Suprapubic skin (tissue), 4 donors: ENCODE measurements at regions not wholly inside any gene's neighbourhood (a gene's known extent, or its start where the extent isn't known, plus 50 kb on each side); places are given as distances from the start of the nearest gene placed in this dataset.

Source experiments
- DNase-seq, 2 donors: peaks; one replicate each; pipeline ENCODE4 v3.0.0-alpha.2; 2019; ENCODE audit warnings: low spot score in 2 of 2
- H3K27ac ChIP-seq: fragments of 200-600 bp; sonication (generic); one replicate; pipeline ENCODE4 v1.5.1; 2019
- H3K27me3 ChIP-seq: fragments of 200-600 bp; sonication (generic); one replicate; pipeline ENCODE4 v1.5.1; 2019
- H3K36me3 ChIP-seq: fragments of 200-600 bp; sonication (generic); one replicate; pipeline ENCODE4 v1.5.1; 2019
- H3K4me1 ChIP-seq: fragments of 200-600 bp; sonication (generic); one replicate; pipeline ENCODE4 v1.5.1; 2019
- H3K4me3 ChIP-seq: fragments of 200-600 bp; sonication (generic); one replicate; pipeline ENCODE4 v1.5.1; 2019; ENCODE audit warnings: mild to moderate bottlenecking
- H3K9me3 ChIP-seq: fragments of 200-600 bp; sonication (generic); one replicate; pipeline ENCODE4 v1.5.1; 2019
- CTCF ChIP-seq, 2 donors: fragments of 200-600 bp in 1 of 2; fragments of 450-650 bp in 1 of 2; sonication (generic) in 1 of 2; IDR thresholded peaks; one replicate each; pipeline ENCODE4 v1.5.1; 2016 to 2019; ENCODE audit warnings: antibody characterized with exemption in 2 of 2, mild to moderate bottlenecking in 1 of 2, moderate library complexity in 1 of 2
- EP300 ChIP-seq: sonication (generic); formaldehyde crosslinking; IDR thresholded peaks from one replicate; pipeline ENCODE4 v1.6.1; 2017; ENCODE audit warnings: antibody characterized with exemption
- POLR2A ChIP-seq, 2 donors: fragments of 450-650 bp; IDR thresholded peaks; one replicate each; pipeline ENCODE4 v1.6.1; 2017; ENCODE audit warnings: antibody characterized with exemption in 2 of 2, mild to moderate bottlenecking in 2 of 2, moderate library complexity in 2 of 2
- POLR2AphosphoS5 ChIP-seq, 3 donors: sonication (generic); formaldehyde crosslinking; IDR thresholded peaks; one replicate each; pipeline ENCODE4 v1.6.1; 2017; ENCODE audit warnings: antibody characterized with exemption in 3 of 3
- WGBS: methylation state at CpG from one replicate; pipeline ENCODE4 v1.1.5; 2018; 5-methylcytosine and 5-hydroxymethylcytosine counted together

GRCh38 chr5:155126573-155126972, 113.0 kb downstream of the KIF4B start:
- H3K4me3 ChIP-seq = no peak overlapping the region
- WGBS = 89% methylated on average over 3 of the region's 3 CpGs
- H3K27me3 ChIP-seq = no peaks in the 10 kb centered on the region
- no peak for TF ChIP-seq CTCF (IDR thresholded peaks at IDR 0.05)
- TF ChIP-seq POLR2AphosphoS5 (IDR thresholded peaks at IDR 0.05) = no peak
- TF ChIP-seq POLR2A (IDR thresholded peaks at IDR 0.05) = no peak
- no peak for TF ChIP-seq EP300
- no peaks in the 10 kb centered on the region for H3K9me3 ChIP-seq
- no peak overlapping the region for H3K27ac ChIP-seq
- no peaks in the 10 kb centered on the region for H3K4me1 ChIP-seq
- DNase-seq = no peak
- H3K36me3 ChIP-seq = no peaks in the 10 kb centered on the region

- Histone ChIP-seq H3K9me3 (no peaks in the 10 kb centered on the region), H3K36me3 (no peaks in the 10 kb centered on the region), H3K27me3 (no peaks in the 10 kb centered on the region), H3K27ac (no peak overlapping the region), H3K4me1 (no peaks in the 10 kb centered on the region), H3K4me3 (no peak overlapping the region)
- DNase-seq = no peak
- 74% methylated on average over 5 of the region's 5 CpGs for WGBS
- TF ChIP-seq EP300 (no peak), CTCF (IDR thresholded peaks at IDR 0.05) (no peak), POLR2AphosphoS5 (IDR thresholded peaks at IDR 0.05) (no peak), POLR2A (IDR thresholded peaks at IDR 0.05) (no peak)
Measured at GRCh38 chr5:155127552-155127951, 114.0 kb downstream of the KIF4B start.

GRCh38 chr5:155128786-155129512, 115.4 kb downstream of the KIF4B start:
- Histone ChIP-seq H3K4me1 (no peaks in the 10 kb centered on the region), H3K36me3 (no peaks in the 10 kb centered on the region), H3K27ac (no peak overlapping the region), H3K27me3 (no peaks in the 10 kb centered on the region), H3K9me3 (no peaks in the 10 kb centered on the region), H3K4me3 (no peak overlapping the region)
- DNase-seq = no peak
- TF ChIP-seq EP300 (no peak), POLR2AphosphoS5 (IDR thresholded peaks at IDR 0.05) (no peak)
- 70% methylated on average over 7 of the region's 7 CpGs for WGBS

GRCh38 chr5:155129513-155129880, 115.9 kb downstream of the KIF4B start:
- no peak for DNase-seq
- no peaks in the 10 kb centered on the region for H3K27me3 ChIP-seq
- H3K4me1 ChIP-seq = no peaks in the 10 kb centered on the region
- H3K27ac ChIP-seq = no peak overlapping the region
- no peak overlapping the region for H3K4me3 ChIP-seq
- H3K36me3 ChIP-seq = no peaks in the 10 kb centered on the region
- no peaks in the 10 kb centered on the region for H3K9me3 ChIP-seq
- TF ChIP-seq EP300 = no peak
- no peak for TF ChIP-seq CTCF (IDR thresholded peaks at IDR 0.05)
- TF ChIP-seq POLR2AphosphoS5 (IDR thresholded peaks at IDR 0.05) = no peak
- TF ChIP-seq POLR2A (IDR thresholded peaks at IDR 0.05) = no peak

- Histone ChIP-seq H3K9me3 (no peaks in the 10 kb centered on the region), H3K27me3 (no peaks in the 10 kb centered on the region), H3K4me3 (no peak overlapping the region), H3K36me3 (no peaks in the 10 kb centered on the region), H3K4me1 (no peaks in the 10 kb centered on the region), H3K27ac (no peak overlapping the region)
- DNase-seq = no peak
- TF ChIP-seq POLR2A (IDR thresholded peaks at IDR 0.05) (no peak), CTCF (IDR thresholded peaks at IDR 0.05) (no peak), EP300 (no peak), POLR2AphosphoS5 (IDR thresholded peaks at IDR 0.05) (no peak)
Measured at GRCh38 chr5:155134130-155134529, 120.6 kb downstream of the KIF4B start.
